Activated gamma-delta T cell treated with anti-CD3 and anti-CD28 coated beads, Interleukin-2, amount 50 U/mL, for 16 hours (primary cell): ENCODE measurements at regions not wholly inside any gene's neighbourhood (a gene's known extent, or its start where the extent isn't known, plus 50 kb on each side); places are given as distances from the start of the nearest gene placed in this dataset.
"Not testable (repeated sequence)": the region's sequence is repeated elsewhere in the genome, so short reads cannot be mapped to it uniquely, and the experiment has no call there.

ENCODE experiments used
- DNase-seq: peaks from one replicate; pipeline ENCODE4 v3.0.0-alpha.2; 2020; ENCODE audit warnings: low read depth

GRCh38 chr15:56808160-56808559, 74.9 kb upstream of the ZNF280D start:
- DNase-seq = no peak

- no peak for DNase-seq
Measured at GRCh38 chr15:56806148-56806536, 72.8 kb upstream of the ZNF280D start.

- no peak for DNase-seq
Measured at GRCh38 chr15:56805466-56806147, 72.3 kb upstream of the ZNF280D start.

- DNase-seq = no peak
Measured at GRCh38 chr15:56804938-56805337, 71.6 kb upstream of the ZNF280D start.

- no peak for DNase-seq
Measured at GRCh38 chr15:56804279-56804678, 71.0 kb upstream of the ZNF280D start.

GRCh38 chr15:56802161-56802560, 68.9 kb upstream of the ZNF280D start:
- DNase-seq = no peak

GRCh38 chr15:56798639-56799038, 65.3 kb upstream of the ZNF280D start:
- DNase-seq = no peak

- DNase-seq = no peak
Measured at GRCh38 chr15:56797720-56798275, 64.5 kb upstream of the ZNF280D start.

GRCh38 chr15:56795502-56795901, 62.2 kb upstream of the ZNF280D start:
- no peak for DNase-seq

- no peak for DNase-seq
Measured at GRCh38 chr15:56794553-56795329, 61.4 kb upstream of the ZNF280D start.

- no peak for DNase-seq
Measured at GRCh38 chr15:56794165-56794552, 60.9 kb upstream of the ZNF280D start.

GRCh38 chr15:56792211-56792610, 58.9 kb upstream of the ZNF280D start:
- DNase-seq = no peak

- not testable (repeated sequence) for DNase-seq
Measured at GRCh38 chr15:56791521-56791920, 58.2 kb upstream of the ZNF280D start.

GRCh38 chr15:56788359-56788758, 55.0 kb upstream of the ZNF280D start:
- DNase-seq = no peak

- no peak for DNase-seq
Measured at GRCh38 chr15:56786966-56787365, 53.7 kb upstream of the ZNF280D start.

GRCh38 chr15:56783857-56784661, 50.8 kb upstream of the ZNF280D start:
- no peak for DNase-seq

- no peak for DNase-seq
Measured at GRCh38 chr15:56783156-56783856, 50.0 kb upstream of the ZNF280D start.
